ENCODE measurements at regions not wholly inside any gene's neighbourhood (a gene's known extent, or its start where the extent isn't known, plus 50 kb on each side); places are given as distances from the start of the nearest gene placed in this dataset.

- TF ChIP-seq CTCF (conservative IDR thresholded peaks at IDR 0.05; ENCODE audit: low read length), result no peak
- no peak for TF ChIP-seq EZH2phosphoT487 (IDR thresholded peaks at IDR 0.05; ENCODE audit: borderline replicate concordance, low read depth, low read length)
Observed at GRCh38 chr13:111604097-111604496, 283.7 kb downstream of the TEX29 start.
